Endodermal cell (in vitro differentiated cells): ENCODE measurements at regions not wholly inside any gene's neighbourhood (a gene's known extent, or its start where the extent isn't known, plus 50 kb on each side); places are given as distances from the start of the nearest gene placed in this dataset.

Source experiments
- DNase-seq: peaks from one replicate; pipeline ENCODE4 v3.0.0-alpha.2; 2017
- H3K27ac ChIP-seq: 2 replicates; pipeline ENCODE4 v1.5.1; 2013; ENCODE audit warnings: mild to moderate bottlenecking, low read depth, low read length, moderate library complexity
- H3K27me3 ChIP-seq: 2 replicates; pipeline ENCODE4 v1.6.1; 2013; ENCODE audit warnings: mild to moderate bottlenecking, low read length, moderate library complexity; ENCODE audit not compliant: insufficient read depth, control insufficient read depth, poor library complexity, severe bottlenecking
- H3K36me3 ChIP-seq: 2 replicates; pipeline ENCODE4 v1.7.0; 2013; ENCODE audit warnings: mild to moderate bottlenecking, low read length, moderate library complexity; ENCODE audit not compliant: control insufficient read depth, insufficient read depth
- H3K4me1 ChIP-seq: one replicate; pipeline ENCODE4 v1.7.0; 2013; ENCODE audit warnings: low read length; ENCODE audit not compliant: control insufficient read depth, insufficient read depth
- H3K4me3 ChIP-seq: 2 replicates; pipeline ENCODE4 v1.5.1; 2013; ENCODE audit warnings: mild to moderate bottlenecking, low read length, moderate library complexity
- H3K9ac ChIP-seq: 2 replicates; pipeline ENCODE4 v1.6.1; 2013; ENCODE audit warnings: mild to moderate bottlenecking, low read length, moderate library complexity; ENCODE audit not compliant: poor library complexity, severe bottlenecking; ENCODE audit errors: extremely low read depth
- H3K9me3 ChIP-seq: 2 replicates; pipeline ENCODE4 v1.6.1; 2013; ENCODE audit warnings: mild to moderate bottlenecking, low read length, moderate library complexity; ENCODE audit not compliant: control insufficient read depth
- H3K27ac Mint-ChIP-seq: 2 replicates; pipeline ENCODE4 v1.8.0; 2020; ENCODE audit warnings: mixed read lengths
- H3K27me3 Mint-ChIP-seq: 2 replicates; pipeline ENCODE4 v1.8.0; 2021; ENCODE audit warnings: mild to moderate bottlenecking, mixed read lengths; ENCODE audit not compliant: insufficient read depth
- H3K36me3 Mint-ChIP-seq: 2 replicates; pipeline ENCODE4 v1.8.0; 2020; ENCODE audit warnings: low read depth, mixed read lengths
- H3K4me1 Mint-ChIP-seq: 2 replicates; pipeline ENCODE4 v1.8.0; 2020; ENCODE audit warnings: mixed read lengths
- H3K4me3 Mint-ChIP-seq: 2 replicates; pipeline ENCODE4 v1.8.0; 2020; ENCODE audit warnings: mild to moderate bottlenecking, moderate library complexity, mixed read lengths
- H3K9me3 Mint-ChIP-seq: 2 replicates; pipeline ENCODE4 v1.8.0; 2020; ENCODE audit warnings: mild to moderate bottlenecking, mixed read lengths
- CTCF ChIP-seq: fragments of 200-600 bp; sonication (generic); conservative IDR thresholded peaks from 2 replicates; pipeline ENCODE4 v1.5.0; 2021; ENCODE audit warnings: antibody characterized with exemption, mild to moderate bottlenecking
- WGBS, 2 experiments: methylation state at CpG; one replicate each; pipeline versions ENCODE4 v1.1.5 to v1.1.7; 2013; ENCODE audit warnings: missing lambda C conversion rate in 2 of 2, mixed read lengths in 1 of 2; ENCODE audit not compliant: insufficient coverage in 1 of 2, insufficient read length in 1 of 2; 5-methylcytosine and 5-hydroxymethylcytosine counted together

DNA sequence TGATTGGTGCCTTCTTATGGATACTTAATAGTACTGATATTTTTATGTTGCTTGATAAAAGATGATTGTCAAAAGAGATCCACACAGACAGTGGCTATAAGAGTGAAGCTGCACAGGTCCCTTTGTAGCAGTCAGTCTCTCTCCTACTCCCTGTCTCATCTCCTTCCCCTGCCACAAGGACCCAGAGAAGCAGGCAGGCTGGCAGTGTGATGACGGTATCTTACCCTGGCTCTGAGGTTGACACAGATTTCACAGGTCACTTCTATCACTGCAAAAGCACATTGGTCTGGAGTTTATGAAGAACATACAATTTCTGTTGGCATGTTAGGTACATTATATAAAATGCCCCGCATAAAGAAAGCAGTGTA, 64.4 kb upstream of the AHR start:
- Mint-ChIP-seq H3K27ac (no peak overlapping the region), H3K36me3 (no peaks in the 10 kb centered on the region), H3K4me3 (no peak overlapping the region)

DNA sequence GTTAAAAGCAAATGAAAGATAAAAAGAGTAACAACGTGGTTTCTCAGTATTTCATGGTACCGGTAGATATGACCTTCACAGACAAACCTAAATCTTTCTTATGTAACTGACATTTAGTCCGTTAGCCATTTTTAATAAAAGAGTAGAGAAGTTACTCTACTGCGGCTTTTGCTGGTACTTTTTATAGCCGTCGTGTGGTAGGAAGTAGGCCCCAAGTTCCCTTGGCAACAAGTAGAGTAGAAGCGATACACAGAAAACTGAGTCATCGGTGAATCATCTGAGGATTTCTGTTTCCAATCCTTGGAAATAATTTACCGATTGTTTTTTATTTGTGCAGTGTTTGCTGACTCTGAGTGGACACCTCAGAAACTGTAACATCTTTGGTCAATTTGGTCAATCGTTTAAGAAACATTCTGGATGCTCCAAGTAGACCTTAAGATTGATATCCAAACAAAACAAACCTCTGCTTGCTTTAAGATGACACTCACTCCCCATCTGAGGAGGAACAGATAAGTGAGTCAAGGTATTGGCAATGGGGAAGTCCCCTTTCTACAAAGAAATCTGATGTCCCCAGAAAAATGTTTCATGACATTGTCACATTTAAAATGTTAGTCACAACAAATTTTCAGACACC, 63.9 kb upstream of the AHR start:
- Mint-ChIP-seq H3K4me3 (no peak overlapping the region), H3K27ac (no peak overlapping the region), H3K9me3 (no peaks in the 10 kb centered on the region), H3K27me3 (no peaks in the 10 kb centered on the region), H3K4me1 (peaks cover 9% of the 10 kb centered on the region), H3K36me3 (no peaks in the 10 kb centered on the region)
- TF ChIP-seq CTCF = no peak
- Histone ChIP-seq H3K4me1 (no peaks in the 10 kb centered on the region), H3K9me3 (no peaks in the 10 kb centered on the region), H3K27ac (no peak overlapping the region), H3K4me3 (no peak overlapping the region), H3K36me3 (no peaks in the 10 kb centered on the region), H3K27me3 (no peaks in the 10 kb centered on the region), H3K9ac (no peak overlapping the region)
- DNase-seq = no peak
- WGBS, 2 experiments = 90 to 96% methylated on average over 8 to 10 of the region's 10 CpGs

More for the DNA sequence above, 64.4 kb upstream of the AHR start:
- H3K4me1 Mint-ChIP-seq = peaks cover 6% of the 10 kb centered on the region
- Histone ChIP-seq H3K9me3 (no peaks in the 10 kb centered on the region), H3K27me3 (no peaks in the 10 kb centered on the region), H3K4me3 (no peak overlapping the region), H3K9ac (no peak overlapping the region), H3K27ac (no peak overlapping the region), H3K36me3 (no peaks in the 10 kb centered on the region), H3K4me1 (no peaks in the 10 kb centered on the region)
- no peak for TF ChIP-seq CTCF
- DNase-seq = no peak
- no peaks in the 10 kb centered on the region for H3K9me3 Mint-ChIP-seq
- WGBS, 2 experiments = 100% methylated on average over 1 to 2 of the region's 2 CpGs
- H3K27me3 Mint-ChIP-seq = no peaks in the 10 kb centered on the region

DNA sequence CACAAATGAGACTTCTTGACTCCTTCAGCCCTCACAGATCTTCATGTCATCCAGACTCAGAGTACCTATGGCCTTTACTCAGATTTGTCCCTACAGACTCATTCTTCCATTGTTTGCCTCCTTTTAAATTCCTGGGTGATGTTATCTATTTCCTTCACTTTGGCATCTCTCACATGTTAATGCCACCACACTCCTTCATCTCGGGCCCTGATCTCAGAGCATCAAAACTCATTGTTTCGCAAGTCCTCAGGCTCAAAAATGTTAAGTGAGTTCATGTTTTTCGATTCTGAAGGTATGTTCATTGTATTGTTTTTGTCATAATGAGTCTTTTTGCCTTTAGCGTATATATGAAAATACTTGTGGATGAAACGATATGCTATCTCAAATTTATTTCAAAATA, 62.3 kb upstream of the AHR start:
- H3K9me3 Mint-ChIP-seq = no peaks in the 10 kb centered on the region
- no peak overlapping the region for H3K9ac ChIP-seq
- H3K4me3 ChIP-seq = no peak overlapping the region
- H3K27me3 ChIP-seq = no peaks in the 10 kb centered on the region
- DNase-seq = no peak
- no peaks in the 10 kb centered on the region for H3K36me3 ChIP-seq
- H3K4me3 Mint-ChIP-seq = no peak overlapping the region
- WGBS, 2 experiments = 82 to 100% methylated on average over 1 to 5 of the region's 5 CpGs
- H3K27ac ChIP-seq = no peak overlapping the region
- no peaks in the 10 kb centered on the region for H3K36me3 Mint-ChIP-seq
- H3K27ac Mint-ChIP-seq = no peak overlapping the region
- TF ChIP-seq CTCF = no peak
- H3K27me3 Mint-ChIP-seq = no peaks in the 10 kb centered on the region
- H3K4me1 Mint-ChIP-seq = peaks cover 18% of the 10 kb centered on the region
- H3K4me1 ChIP-seq = no peaks in the 10 kb centered on the region
- H3K9me3 ChIP-seq = no peaks in the 10 kb centered on the region
